AG09309 (cell line): ENCODE measurements at regions not wholly inside any gene's neighbourhood (a gene's known extent, or its start where the extent isn't known, plus 50 kb on each side); places are given as distances from the start of the nearest gene placed in this dataset.
A peak's percentile ranks its signal among the peaks of the same experiment; 100 is the strongest.

Experiments
- DNase-seq: peaks from one replicate; pipeline ENCODE4 v3.0.0-alpha.2; 2010; ENCODE audit warnings: low read depth
- H3K4me3 ChIP-seq: 2 replicates; pipeline ENCODE4 v1.5.1; 2011; ENCODE audit warnings: mild to moderate bottlenecking, low read depth, low read length, moderate library complexity; ENCODE audit not compliant: control insufficient read depth
- TF ChIP-seq, protein P1 (sequence below): IDR thresholded peaks from 2 replicates; pipeline ENCODE4 v1.5.1; 2011; ENCODE audit warnings: mild to moderate bottlenecking, low read depth, low read length, inconsistent platforms; ENCODE audit not compliant: insufficient read depth, control insufficient read depth; ENCODE audit errors: missing control alignments

GRCh38 chr13:44266772-44267171 is 106.9 kb upstream of the SERP2 start:
- TF ChIP-seq, protein P1, sequence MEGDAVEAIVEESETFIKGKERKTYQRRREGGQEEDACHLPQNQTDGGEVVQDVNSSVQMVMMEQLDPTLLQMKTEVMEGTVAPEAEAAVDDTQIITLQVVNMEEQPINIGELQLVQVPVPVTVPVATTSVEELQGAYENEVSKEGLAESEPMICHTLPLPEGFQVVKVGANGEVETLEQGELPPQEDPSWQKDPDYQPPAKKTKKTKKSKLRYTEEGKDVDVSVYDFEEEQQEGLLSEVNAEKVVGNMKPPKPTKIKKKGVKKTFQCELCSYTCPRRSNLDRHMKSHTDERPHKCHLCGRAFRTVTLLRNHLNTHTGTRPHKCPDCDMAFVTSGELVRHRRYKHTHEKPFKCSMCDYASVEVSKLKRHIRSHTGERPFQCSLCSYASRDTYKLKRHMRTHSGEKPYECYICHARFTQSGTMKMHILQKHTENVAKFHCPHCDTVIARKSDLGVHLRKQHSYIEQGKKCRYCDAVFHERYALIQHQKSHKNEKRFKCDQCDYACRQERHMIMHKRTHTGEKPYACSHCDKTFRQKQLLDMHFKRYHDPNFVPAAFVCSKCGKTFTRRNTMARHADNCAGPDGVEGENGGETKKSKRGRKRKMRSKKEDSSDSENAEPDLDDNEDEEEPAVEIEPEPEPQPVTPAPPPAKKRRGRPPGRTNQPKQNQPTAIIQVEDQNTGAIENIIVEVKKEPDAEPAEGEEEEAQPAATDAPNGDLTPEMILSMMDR: no peak
- DNase-seq: no peak
- no peak overlapping the region for H3K4me3 ChIP-seq

DNA sequence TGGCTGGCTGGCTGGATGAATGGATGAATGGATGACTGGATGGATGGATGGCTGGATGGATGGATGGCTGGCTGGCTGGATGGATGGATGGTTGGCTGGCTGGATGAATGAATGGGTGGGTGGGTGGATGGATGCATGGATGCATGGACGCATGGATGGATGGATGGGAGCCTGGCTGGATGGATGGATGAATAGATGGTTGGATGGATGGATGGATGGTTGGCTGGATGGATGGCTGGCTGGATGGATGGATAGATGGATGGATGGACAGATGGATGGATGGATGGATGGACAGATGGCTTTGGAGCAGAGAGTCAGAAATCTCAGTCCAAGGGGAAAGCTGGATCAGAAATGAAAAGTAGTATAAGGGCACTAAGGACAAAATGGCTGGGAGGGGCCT is 106.4 kb upstream of the SERP2 start:
- H3K4me3 ChIP-seq: no peak overlapping the region
- no peak for DNase-seq
- TF ChIP-seq, protein P1: no peak

GRCh38 chr13:44267980-44268379 is 105.6 kb upstream of the SERP2 start:
- TF ChIP-seq, protein P1: no peak
- DNase-seq: peak; percentile 88

GRCh38 chr13:44268980-44269379 is 104.6 kb upstream of the SERP2 start:
- TF ChIP-seq, protein P1: no peak
- DNase-seq: no peak
- H3K4me3 ChIP-seq: no peak overlapping the region

More at GRCh38 chr13:44267980-44268379, 105.6 kb upstream of the SERP2 start:
- no peak overlapping the region for H3K4me3 ChIP-seq

- TF ChIP-seq, protein P1: no peak
- DNase-seq: no peak
- no peak overlapping the region for H3K4me3 ChIP-seq
Observed at GRCh38 chr13:44270150-44270549, 103.5 kb upstream of the SERP2 start.

GRCh38 chr13:44271031-44271455 is 102.6 kb upstream of the SERP2 start:
- peak; percentile 45 for DNase-seq
- no peak overlapping the region for H3K4me3 ChIP-seq
- TF ChIP-seq, protein P1: no peak

GRCh38 chr13:44271473-44271872 is 102.2 kb upstream of the SERP2 start:
- TF ChIP-seq, protein P1: no peak
- H3K4me3 ChIP-seq: no peak overlapping the region
- no peak for DNase-seq
